ENCODE measurements at regions not wholly inside any gene's neighbourhood (a gene's known extent, or its start where the extent isn't known, plus 50 kb on each side); places are given as distances from the start of the nearest gene placed in this dataset.

- Histone ChIP-seq H3K4me3 (no peak overlapping the region), H3K36me3 (no peaks in the 10 kb centered on the region), H3K27me3 (no peaks in the 10 kb centered on the region), H3K9me3 (no peaks in the 10 kb centered on the region), H3K4me1 (no peaks in the 10 kb centered on the region), H3K27ac (replicated peaks in 1 of 4) (no peak overlapping the region)
- WGBS = 75% methylated on average over 3 of the region's 3 CpGs
- intact Hi-C loops (cut with DNase I) = no loop called here
- DNase-seq (ENCODE audit: extremely low spot score) = no peak
- TF ChIP-seq EP300 (IDR thresholded peaks at IDR 0.05) (no peak), CTCF (IDR thresholded peaks at IDR 0.05) (no peak), POLR2AphosphoS5 (IDR thresholded peaks at IDR 0.05) (no peak), POLR2A (IDR thresholded peaks at IDR 0.05; ENCODE audit: low read depth) (no peak)
These were observed 473.1 kb downstream of the KIF20B start for GRCh38 chr10:90174531-90174930.

GRCh38 chr10:90175161-90175681 lies 473.8 kb downstream of the KIF20B start:
- Histone ChIP-seq H3K4me1 (no peaks in the 10 kb centered on the region), H3K4me3 (no peak overlapping the region), H3K27me3 (no peaks in the 10 kb centered on the region), H3K9me3 (no peaks in the 10 kb centered on the region), H3K27ac (replicated peaks in 1 of 4) (no peak overlapping the region), H3K36me3 (no peaks in the 10 kb centered on the region)
- 62% methylated on average over 7 of the region's 7 CpGs for WGBS
- DNase-seq (ENCODE audit: extremely low spot score) = no peak
- peak in 1 of 2 donors; percentile 50 for TF ChIP-seq POLR2AphosphoS5 (IDR thresholded peaks at IDR 0.05)
- no peak for TF ChIP-seq POLR2A (IDR thresholded peaks at IDR 0.05; ENCODE audit: low read depth)
- intact Hi-C loops (cut with DNase I) = no loop called here

- Histone ChIP-seq H3K4me1 (no peaks in the 10 kb centered on the region), H3K27ac (replicated peaks in 1 of 4) (no peak overlapping the region), H3K36me3 (no peaks in the 10 kb centered on the region), H3K4me3 (no peak overlapping the region), H3K27me3 (no peaks in the 10 kb centered on the region), H3K9me3 (no peaks in the 10 kb centered on the region)
- intact Hi-C loops (cut with DNase I) = no loop called here
- DNase-seq (ENCODE audit: extremely low spot score) = no peak
- WGBS = 73% methylated on average over 5 of the region's 5 CpGs
- TF ChIP-seq CTCF (IDR thresholded peaks at IDR 0.05) = no peak
- peak; percentile 51 to 61 for TF ChIP-seq POLR2AphosphoS5 (IDR thresholded peaks at IDR 0.05)
- peak; percentile 83 for TF ChIP-seq EP300 (IDR thresholded peaks at IDR 0.05)
These were observed 478.5 kb downstream of the KIF20B start for GRCh38 chr10:90179696-90180407.

- intact Hi-C loops (cut with DNase I) = no loop called here
- no peaks in the 10 kb centered on the region for H3K9me3 ChIP-seq
- H3K36me3 ChIP-seq = no peaks in the 10 kb centered on the region
- 77% methylated on average over 7 of the region's 7 CpGs for whole genome bisulfite sequencing
- no peaks in the 10 kb centered on the region for H3K27me3 ChIP-seq
- H3K4me1 ChIP-seq = no peaks in the 10 kb centered on the region
- no peak overlapping the region for H3K27ac ChIP-seq (replicated peaks in 1 of 4)
- no peak for DNase-seq (ENCODE audit: extremely low spot score)
- TF ChIP-seq POLR2AphosphoS5 (IDR thresholded peaks at IDR 0.05) = no peak
- TF ChIP-seq POLR2A (IDR thresholded peaks at IDR 0.05; ENCODE audit: low read depth) = no peak
- TF ChIP-seq EP300 (IDR thresholded peaks at IDR 0.05) = no peak
- TF ChIP-seq CTCF (IDR thresholded peaks at IDR 0.05) = no peak
- H3K4me3 ChIP-seq = no peak overlapping the region
These were observed 479.7 kb downstream of the KIF20B start for GRCh38 chr10:90180886-90181691.

GRCh38 chr10:90192825-90193224 lies 491.4 kb downstream of the KIF20B start:
- Histone ChIP-seq H3K4me1 (no peaks in the 10 kb centered on the region), H3K9me3 (no peaks in the 10 kb centered on the region), H3K36me3 (no peaks in the 10 kb centered on the region), H3K27ac (replicated peaks in 1 of 4) (no peak overlapping the region), H3K4me3 (no peak overlapping the region), H3K27me3 (no peaks in the 10 kb centered on the region)
- TF ChIP-seq POLR2AphosphoS5 (IDR thresholded peaks at IDR 0.05) (no peak), POLR2A (IDR thresholded peaks at IDR 0.05; ENCODE audit: low read depth) (no peak), CTCF (IDR thresholded peaks at IDR 0.05) (no peak), EP300 (IDR thresholded peaks at IDR 0.05) (no peak)
- DNase-seq (ENCODE audit: extremely low spot score) = no peak
- WGBS = 48% methylated on average over 1 of the region's 1 CpG
- intact Hi-C loops (cut with DNase I) = no loop called here

Data from esophagus muscularis mucosa (tissue), 4 donors.